ENCODE measurements at regions not wholly inside any gene's neighbourhood (a gene's known extent, or its start where the extent isn't known, plus 50 kb on each side); places are given as distances from the start of the nearest gene placed in this dataset.

GRCh38 chr6:103404799-103405198 is 1454.9 kb downstream of the HACE1 start:
- TF ChIP-seq, protein P1, sequence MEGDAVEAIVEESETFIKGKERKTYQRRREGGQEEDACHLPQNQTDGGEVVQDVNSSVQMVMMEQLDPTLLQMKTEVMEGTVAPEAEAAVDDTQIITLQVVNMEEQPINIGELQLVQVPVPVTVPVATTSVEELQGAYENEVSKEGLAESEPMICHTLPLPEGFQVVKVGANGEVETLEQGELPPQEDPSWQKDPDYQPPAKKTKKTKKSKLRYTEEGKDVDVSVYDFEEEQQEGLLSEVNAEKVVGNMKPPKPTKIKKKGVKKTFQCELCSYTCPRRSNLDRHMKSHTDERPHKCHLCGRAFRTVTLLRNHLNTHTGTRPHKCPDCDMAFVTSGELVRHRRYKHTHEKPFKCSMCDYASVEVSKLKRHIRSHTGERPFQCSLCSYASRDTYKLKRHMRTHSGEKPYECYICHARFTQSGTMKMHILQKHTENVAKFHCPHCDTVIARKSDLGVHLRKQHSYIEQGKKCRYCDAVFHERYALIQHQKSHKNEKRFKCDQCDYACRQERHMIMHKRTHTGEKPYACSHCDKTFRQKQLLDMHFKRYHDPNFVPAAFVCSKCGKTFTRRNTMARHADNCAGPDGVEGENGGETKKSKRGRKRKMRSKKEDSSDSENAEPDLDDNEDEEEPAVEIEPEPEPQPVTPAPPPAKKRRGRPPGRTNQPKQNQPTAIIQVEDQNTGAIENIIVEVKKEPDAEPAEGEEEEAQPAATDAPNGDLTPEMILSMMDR (IDR thresholded peaks at IDR 0.05; ENCODE audit: low read depth, low read length, missing input control): no peak
- TF ChIP-seq SP1 (IDR thresholded peaks at IDR 0.05) (no peak), FOXA1 (IDR thresholded peaks at IDR 0.05) (no peak), RXRA (IDR thresholded peaks at IDR 0.05) (no peak), JUND (IDR thresholded peaks at IDR 0.05) (no peak), ATF3 (IDR thresholded peaks at IDR 0.05) (no peak), TAF1 (conservative IDR thresholded peaks at IDR 0.05) (no peak)

Data from liver (tissue), 3 donors.